Type B pancreatic cell (in vitro differentiated cells): ENCODE measurements at regions not wholly inside any gene's neighbourhood (a gene's known extent, or its start where the extent isn't known, plus 50 kb on each side); places are given as distances from the start of the nearest gene placed in this dataset.

ENCODE experiments used
- DNase-seq: peaks from one replicate; pipeline ENCODE4 v3.0.0; 2021; ENCODE audit warnings: mixed read lengths; ENCODE audit not compliant: unreplicated experiment; ENCODE audit errors: extremely low spot score
- H3K27ac Mint-ChIP-seq: 2 replicates; pipeline ENCODE4 v1.8.0; 2021; ENCODE audit warnings: mild to moderate bottlenecking, mixed read lengths
- H3K27me3 Mint-ChIP-seq: 2 replicates; pipeline ENCODE4 v1.8.0; 2021; ENCODE audit warnings: mixed read lengths
- H3K36me3 Mint-ChIP-seq: 2 replicates; pipeline ENCODE4 v1.8.0; 2021; ENCODE audit warnings: mixed read lengths
- H3K4me1 Mint-ChIP-seq: one replicate; pipeline ENCODE4 v1.8.0; 2021; ENCODE audit warnings: mixed read lengths; ENCODE audit not compliant: unreplicated experiment
- H3K4me3 Mint-ChIP-seq: 2 replicates; pipeline ENCODE4 v1.8.0; 2021; ENCODE audit warnings: mild to moderate bottlenecking, mixed read lengths
- H3K9me3 Mint-ChIP-seq: 2 replicates; pipeline ENCODE4 v1.8.0; 2021; ENCODE audit warnings: mixed read lengths
- TF ChIP-seq, protein P1 (sequence below): fragments of 200-600 bp; sonication (generic); conservative IDR thresholded peaks from 2 replicates; pipeline ENCODE4 v1.5.0; 2021; ENCODE audit warnings: antibody characterized with exemption, mild to moderate bottlenecking

GRCh38 chr2:217215877-217216276, 356.0 kb upstream of the TNP1 start:
- peaks cover 30% of the 10 kb centered on the region for H3K4me1 Mint-ChIP-seq
- H3K27ac Mint-ChIP-seq, result peak overlapping the region; percentile 50
- H3K36me3 Mint-ChIP-seq, result peaks cover 3% of the 10 kb centered on the region
- DNase-seq, result no peak
- H3K27me3 Mint-ChIP-seq, result peaks cover 3% of the 10 kb centered on the region
- peak overlapping the region; percentile 29 for H3K4me3 Mint-ChIP-seq
- TF ChIP-seq, protein P1, sequence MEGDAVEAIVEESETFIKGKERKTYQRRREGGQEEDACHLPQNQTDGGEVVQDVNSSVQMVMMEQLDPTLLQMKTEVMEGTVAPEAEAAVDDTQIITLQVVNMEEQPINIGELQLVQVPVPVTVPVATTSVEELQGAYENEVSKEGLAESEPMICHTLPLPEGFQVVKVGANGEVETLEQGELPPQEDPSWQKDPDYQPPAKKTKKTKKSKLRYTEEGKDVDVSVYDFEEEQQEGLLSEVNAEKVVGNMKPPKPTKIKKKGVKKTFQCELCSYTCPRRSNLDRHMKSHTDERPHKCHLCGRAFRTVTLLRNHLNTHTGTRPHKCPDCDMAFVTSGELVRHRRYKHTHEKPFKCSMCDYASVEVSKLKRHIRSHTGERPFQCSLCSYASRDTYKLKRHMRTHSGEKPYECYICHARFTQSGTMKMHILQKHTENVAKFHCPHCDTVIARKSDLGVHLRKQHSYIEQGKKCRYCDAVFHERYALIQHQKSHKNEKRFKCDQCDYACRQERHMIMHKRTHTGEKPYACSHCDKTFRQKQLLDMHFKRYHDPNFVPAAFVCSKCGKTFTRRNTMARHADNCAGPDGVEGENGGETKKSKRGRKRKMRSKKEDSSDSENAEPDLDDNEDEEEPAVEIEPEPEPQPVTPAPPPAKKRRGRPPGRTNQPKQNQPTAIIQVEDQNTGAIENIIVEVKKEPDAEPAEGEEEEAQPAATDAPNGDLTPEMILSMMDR, result no peak
- H3K9me3 Mint-ChIP-seq, result peaks cover 14% of the 10 kb centered on the region

- Mint-ChIP-seq H3K27ac (no peak overlapping the region), H3K9me3 (peaks cover 10% of the 10 kb centered on the region), H3K27me3 (peaks cover 4% of the 10 kb centered on the region), H3K4me1 (peaks cover 12% of the 10 kb centered on the region), H3K36me3 (peaks cover 7% of the 10 kb centered on the region), H3K4me3 (no peak overlapping the region)
- TF ChIP-seq, protein P1, result no peak
- DNase-seq, result no peak
Observed at GRCh38 chr2:217208867-217209266, 349.0 kb upstream of the TNP1 start.

DNA sequence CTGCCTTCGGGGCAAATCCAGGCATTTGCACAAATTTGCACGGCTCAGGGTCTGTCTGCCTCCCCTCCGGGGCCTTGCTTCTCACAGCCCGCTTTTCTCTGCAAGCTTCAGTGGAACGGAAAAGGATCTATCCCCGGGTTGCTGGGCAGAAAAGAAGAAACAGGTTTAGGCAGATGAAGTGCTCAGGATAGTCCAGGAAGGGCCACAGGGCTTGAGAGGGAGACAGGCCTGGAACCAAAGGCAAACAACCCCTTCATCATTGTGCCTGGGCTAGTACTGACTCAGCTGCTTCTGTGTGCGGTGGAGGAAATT, 347.8 kb upstream of the TNP1 start:
- DNase-seq, result no peak
- Mint-ChIP-seq H3K27ac (no peak overlapping the region), H3K27me3 (peaks cover 4% of the 10 kb centered on the region), H3K4me3 (no peak overlapping the region), H3K36me3 (peaks cover 11% of the 10 kb centered on the region), H3K4me1 (peaks cover 12% of the 10 kb centered on the region), H3K9me3 (peaks cover 19% of the 10 kb centered on the region)
- TF ChIP-seq, protein P1, result no peak

DNA sequence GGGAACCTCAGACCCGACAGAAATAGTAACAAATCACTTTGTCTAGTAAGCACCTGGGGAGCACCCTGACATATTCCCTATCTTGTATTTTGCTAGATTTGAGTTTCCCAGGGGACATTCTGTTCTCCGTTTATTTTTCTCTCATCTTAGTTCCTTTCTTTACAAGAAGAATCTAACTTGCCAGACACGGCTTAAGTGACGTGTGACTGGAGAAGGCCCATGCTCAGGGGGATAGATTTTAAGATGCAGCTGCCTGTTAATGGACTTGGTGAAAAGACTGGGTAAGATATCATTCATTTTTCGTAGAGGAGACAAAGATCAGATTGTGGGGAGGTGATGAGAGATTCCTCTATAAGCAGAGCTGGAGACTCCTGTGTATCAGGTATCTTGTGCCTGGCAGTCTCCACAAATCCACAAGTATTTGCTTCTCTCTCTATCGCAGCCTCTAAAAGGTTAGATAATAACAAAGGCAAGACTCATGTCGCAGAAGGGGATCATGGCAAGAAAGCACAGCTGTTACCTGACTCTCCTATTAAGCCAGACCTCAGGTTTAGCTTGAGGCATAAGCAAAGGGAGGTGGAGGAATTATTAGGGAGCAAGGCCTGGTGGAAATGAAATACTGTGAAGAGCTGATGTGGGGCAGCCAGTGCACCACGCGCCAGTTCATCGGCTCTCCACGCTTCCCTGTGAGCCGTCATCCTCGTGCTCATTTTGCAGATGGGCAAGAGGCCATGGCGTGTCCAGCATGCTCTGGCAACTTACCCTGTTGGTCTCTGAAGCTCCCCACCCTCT, 347.2 kb upstream of the TNP1 start:
- Mint-ChIP-seq H3K9me3 (peaks cover 19% of the 10 kb centered on the region), H3K27ac (no peak overlapping the region), H3K4me1 (peaks cover 12% of the 10 kb centered on the region), H3K4me3 (no peak overlapping the region), H3K27me3 (peaks cover 4% of the 10 kb centered on the region), H3K36me3 (peaks cover 11% of the 10 kb centered on the region)
- no peak for DNase-seq
- TF ChIP-seq, protein P1, result no peak

DNA sequence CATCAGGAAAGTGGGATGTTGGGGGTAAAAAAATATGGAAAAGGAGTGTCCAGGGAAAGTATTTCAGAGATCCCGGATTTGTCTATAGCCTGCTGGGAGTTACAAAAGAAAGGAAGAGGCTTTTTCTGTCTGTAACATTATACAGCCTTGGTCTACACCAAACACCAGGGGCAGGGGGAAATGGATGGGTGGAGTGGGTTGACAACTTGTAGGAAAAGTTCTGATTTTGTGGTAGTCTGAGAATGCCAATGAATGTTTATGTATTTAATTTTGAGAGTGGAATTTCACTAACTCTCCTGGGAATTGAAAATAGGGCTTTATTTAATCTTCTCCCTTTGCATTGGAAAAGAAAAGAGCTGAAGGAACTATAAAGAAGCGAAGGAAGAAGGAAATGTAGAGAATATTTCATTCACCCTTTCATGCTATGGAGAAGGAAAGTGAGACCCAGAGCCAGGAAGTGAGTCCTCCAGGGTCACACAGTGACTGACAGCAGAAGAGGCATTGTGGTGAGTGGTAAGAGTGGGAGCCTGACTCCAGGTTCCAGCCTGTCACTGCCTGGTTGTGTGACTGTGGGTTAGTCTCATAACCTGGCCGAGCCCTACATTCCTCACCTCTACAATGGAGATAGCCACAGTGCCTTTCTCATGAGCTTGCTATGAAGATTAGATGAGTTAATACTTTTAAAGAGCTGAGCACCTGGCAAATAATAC, 346.3 kb upstream of the TNP1 start:
- TF ChIP-seq, protein P1, result no peak
- no peak for DNase-seq
- peaks cover 4% of the 10 kb centered on the region for H3K27me3 Mint-ChIP-seq

More for the DNA sequence above, 346.3 kb upstream of the TNP1 start:
- Mint-ChIP-seq H3K4me3 (no peak overlapping the region), H3K27ac (no peak overlapping the region), H3K9me3 (peaks cover 17% of the 10 kb centered on the region), H3K36me3 (peaks cover 11% of the 10 kb centered on the region), H3K4me1 (peaks cover 12% of the 10 kb centered on the region)
